ENCODE measurements at regions not wholly inside any gene's neighbourhood (a gene's known extent, or its start where the extent isn't known, plus 50 kb on each side); places are given as distances from the start of the nearest gene placed in this dataset.

GRCh38 chr2:155332016-155332415 lies 633.5 kb downstream of the KCNJ3 start:
- no peak overlapping the region for H2BK120ac ChIP-seq (ENCODE audit: low read depth, low read length)
- POLR2A ChIA-PET (ENCODE audit: unreplicated experiment), result no interaction called here
- DNase-seq (no peak), ATAC-seq (ENCODE audit: low read depth) (no peak)
- no peak overlapping the region for H2AFZ ChIP-seq (replicated peaks; ENCODE audit: low read length, poor library complexity)
- no peaks in the 10 kb centered on the region for H3K36me3 ChIP-seq (ENCODE audit: control insufficient read depth, insufficient read depth, low read length)
- H3K56ac ChIP-seq (ENCODE audit: extremely low read depth, insufficient read depth, low read length), result no peak overlapping the region
- BruUV-seq (replicated peaks), result no TSS peak
- H3K27me3 ChIP-seq (ENCODE audit: control insufficient read depth, insufficient read depth, low read length), result no peaks in the 10 kb centered on the region
- H3K9me3 ChIP-seq (ENCODE audit: control insufficient read depth, insufficient read depth, low read length), result no peaks in the 10 kb centered on the region; the same call in 1 of the 2 replicates
- no peak overlapping the region for H3K14ac ChIP-seq (replicated peaks; ENCODE audit: low read depth, low read length)
- H2BK15ac ChIP-seq (ENCODE audit: low read depth, low read length), result no peak overlapping the region
- H2BK20ac ChIP-seq (ENCODE audit: low read depth, low read length), result no peak overlapping the region
- TF ChIP-seq MAZ (IDR thresholded peaks at IDR 0.05; ENCODE audit: borderline replicate concordance, low read depth, low read length) (no peak), USF2 (IDR thresholded peaks at IDR 0.05; ENCODE audit: low read depth, low read length) (no peak), SMC3 (IDR thresholded peaks at IDR 0.05; ENCODE audit: low read depth, low read length) (no peak), FOS (IDR thresholded peaks at IDR 0.05; ENCODE audit: low read depth, low read length) (no peak), MXI1 (IDR thresholded peaks at IDR 0.05; ENCODE audit: borderline replicate concordance, low read depth, low read length) (no peak), POLR2A (IDR thresholded peaks at IDR 0.05; ENCODE audit: low read depth, low read length) (no peak), BHLHE40 (IDR thresholded peaks at IDR 0.05; ENCODE audit: low read depth, low read length) (no peak), NFE2L2 (IDR thresholded peaks at IDR 0.05; ENCODE audit: low read depth, low read length) (no peak), MAFK (IDR thresholded peaks at IDR 0.05; ENCODE audit: low read depth, low read length) (no peak), CTCF (conservative IDR thresholded peaks at IDR 0.05; ENCODE audit: low read depth, low read length) (no peak)
- H2AK5ac ChIP-seq (ENCODE audit: low read depth, low read length), result no peak overlapping the region
- H4K20me1 ChIP-seq (ENCODE audit: insufficient read depth, low read length), result no peaks in the 10 kb centered on the region
- H4K5ac ChIP-seq (ENCODE audit: low read depth, low read length), result no peak overlapping the region
- no peak overlapping the region for H3K4ac ChIP-seq (ENCODE audit: low read depth, low read length)
- no peak overlapping the region for H3K18ac ChIP-seq (ENCODE audit: low read depth, low read length)
- H4K8ac ChIP-seq (ENCODE audit: low read depth in 2 of 2, low read length in 2 of 2), result no peak overlapping the region
- intact Hi-C loops (cut with micrococcal nuclease) (no loop called here), in situ Hi-C loops (cut with MboI; ENCODE audit: low sequenced_read_pairs) (no loop called here), dilution Hi-C loops (cut with HindIII; ENCODE audit: low sequenced_read_pairs, unreplicated experiment) (no loop called here)
- no peak overlapping the region for H4K91ac ChIP-seq (ENCODE audit: insufficient read depth, low read depth, low read length)
- no peak overlapping the region for H2BK5ac ChIP-seq (ENCODE audit: low read depth, low read length, poor library complexity, severe bottlenecking)
- no peaks in the 10 kb centered on the region for H3K79me1 ChIP-seq (ENCODE audit: low read depth in 1 of 2, low read length in 2 of 2)
- H3K27ac ChIP-seq (ENCODE audit: insufficient read depth, low read length), result no peak overlapping the region
- no peak overlapping the region for H3K9ac ChIP-seq (ENCODE audit: low read depth, low read length)
- H2AK9ac ChIP-seq (replicated peaks; ENCODE audit: low read depth, low read length, poor library complexity), result no peak overlapping the region
- no peak overlapping the region for H3K4me3 ChIP-seq (ENCODE audit: insufficient read depth, low read depth, low read length)
- H3K4me2 ChIP-seq (ENCODE audit: low read depth, low read length), result no peak overlapping the region
- CTCF ChIA-PET, result no interaction called here
- WGBS, 2 experiments (ENCODE audit: extremely low coverage in 2 of 2, insufficient read length in 1 of 2), result no CpG with 5 or more reads among the region's 2 CpGs
- no peak overlapping the region for H3K23ac ChIP-seq (ENCODE audit: low read depth, low read length)
- H3K4me1 ChIP-seq (ENCODE audit: control insufficient read depth, insufficient read depth, low read length), result no peaks in the 10 kb centered on the region
- H3K9me1 ChIP-seq (ENCODE audit: insufficient read depth, low read length), result no peaks in the 10 kb centered on the region

Data from IMR-90 (cell line).